Stimulated activated CD4-positive, alpha-beta T cell treated with anti-CD3 and anti-CD28 coated beads, Interleukin-15, amount 100 ng/mL, for 24 hours (primary cell): ENCODE measurements at regions not wholly inside any gene's neighbourhood (a gene's known extent, or its start where the extent isn't known, plus 50 kb on each side); places are given as distances from the start of the nearest gene placed in this dataset.
"Not testable (repeated sequence)": the region's sequence is repeated elsewhere in the genome, so short reads cannot be mapped to it uniquely, and the experiment has no call there.

ENCODE experiments used
- DNase-seq: peaks from one replicate; pipeline ENCODE4 v3.0.0-alpha.2; 2020

DNA sequence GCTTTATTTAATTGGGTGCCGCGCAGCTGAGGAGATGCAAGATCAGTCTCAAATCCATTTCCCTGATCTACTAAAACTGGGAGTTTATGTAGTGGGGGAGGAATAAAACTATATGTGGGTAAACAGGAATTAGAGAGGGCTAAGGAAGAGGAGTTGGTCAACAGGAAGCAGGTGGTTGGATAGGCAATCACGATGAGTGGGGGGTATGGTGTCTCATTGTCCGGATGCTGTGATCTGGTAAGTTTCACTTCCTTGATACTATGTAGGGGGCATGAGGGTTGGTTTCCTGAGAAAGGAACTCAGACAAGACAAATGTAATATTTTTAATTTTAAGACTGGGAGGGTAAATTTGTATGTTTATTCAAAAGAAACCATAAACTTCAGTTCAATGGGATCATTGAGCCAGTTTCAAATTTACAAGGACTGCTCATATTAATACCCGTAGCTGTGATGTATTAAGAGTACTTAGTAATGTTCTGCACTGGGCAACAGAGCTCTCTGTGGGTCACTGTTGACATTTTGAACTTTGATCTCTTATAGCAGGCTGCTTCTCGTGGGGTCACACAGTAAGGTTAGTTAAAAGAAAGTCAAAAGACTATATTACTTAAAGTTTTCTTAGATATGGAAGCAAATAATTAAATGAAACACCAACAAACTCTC is 786.2 kb upstream of the FBXO33 start:
- DNase-seq, result no peak

DNA sequence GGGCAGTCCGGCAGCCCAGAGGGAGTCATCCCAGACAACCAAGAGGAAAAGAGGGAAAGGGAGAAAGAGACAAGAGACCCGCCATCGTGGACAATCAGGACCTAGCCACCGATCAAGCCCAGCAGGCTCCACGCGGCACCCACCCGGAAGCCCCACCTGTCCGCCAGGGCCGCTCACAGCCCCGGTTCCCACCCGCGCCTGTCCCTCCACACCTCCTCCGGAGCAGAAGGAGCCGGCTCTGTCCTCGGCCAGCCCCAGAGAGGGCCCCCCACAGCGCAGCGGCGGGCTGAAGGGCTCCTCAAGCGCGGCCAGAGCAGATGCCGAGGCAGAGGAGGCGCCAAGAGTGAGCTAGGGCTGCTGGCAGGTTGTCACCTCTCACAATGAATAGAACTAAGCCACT is 784.7 kb upstream of the FBXO33 start:
- DNase-seq, result no peak

DNA sequence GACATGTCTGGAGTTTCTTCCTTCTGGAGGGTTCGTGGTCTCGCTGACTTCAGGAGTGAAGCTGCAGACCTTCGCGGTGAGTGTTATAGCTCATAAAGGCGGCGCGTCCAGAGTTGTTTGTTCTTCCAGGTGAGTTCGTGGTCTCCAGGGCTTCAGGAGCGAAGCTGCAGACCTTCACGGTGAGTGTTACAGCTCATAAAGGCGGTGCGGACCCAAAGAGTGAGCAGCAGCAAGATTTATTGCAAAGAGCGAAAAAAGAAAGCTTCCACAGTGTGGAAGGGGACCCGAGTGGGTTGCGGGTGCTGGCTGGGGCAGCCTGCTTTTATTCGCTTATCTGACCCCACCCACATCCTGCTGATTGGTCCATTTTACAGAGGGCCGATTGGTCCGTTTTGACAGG is 784.2 kb upstream of the FBXO33 start:
- DNase-seq, result not testable (repeated sequence)

DNA sequence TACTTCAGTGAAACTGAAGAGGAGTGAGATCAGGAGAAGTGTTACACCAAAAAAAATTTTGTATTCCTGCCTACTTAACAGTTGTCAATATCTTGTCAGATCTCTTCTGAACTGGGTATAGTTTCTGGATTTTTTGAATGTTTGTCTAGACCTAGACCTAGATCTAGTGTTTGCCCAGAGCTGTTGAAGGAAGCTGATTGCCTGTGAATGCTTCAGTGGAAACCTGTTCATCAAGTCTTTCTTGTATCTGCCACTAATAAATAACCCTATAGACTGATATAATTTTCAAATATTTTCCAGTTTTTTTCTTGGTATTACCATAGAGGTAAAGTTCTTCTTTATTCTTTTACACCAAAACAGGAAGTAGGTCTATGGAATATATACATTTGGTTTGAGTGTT is 781.5 kb upstream of the FBXO33 start:
- no peak for DNase-seq

DNA sequence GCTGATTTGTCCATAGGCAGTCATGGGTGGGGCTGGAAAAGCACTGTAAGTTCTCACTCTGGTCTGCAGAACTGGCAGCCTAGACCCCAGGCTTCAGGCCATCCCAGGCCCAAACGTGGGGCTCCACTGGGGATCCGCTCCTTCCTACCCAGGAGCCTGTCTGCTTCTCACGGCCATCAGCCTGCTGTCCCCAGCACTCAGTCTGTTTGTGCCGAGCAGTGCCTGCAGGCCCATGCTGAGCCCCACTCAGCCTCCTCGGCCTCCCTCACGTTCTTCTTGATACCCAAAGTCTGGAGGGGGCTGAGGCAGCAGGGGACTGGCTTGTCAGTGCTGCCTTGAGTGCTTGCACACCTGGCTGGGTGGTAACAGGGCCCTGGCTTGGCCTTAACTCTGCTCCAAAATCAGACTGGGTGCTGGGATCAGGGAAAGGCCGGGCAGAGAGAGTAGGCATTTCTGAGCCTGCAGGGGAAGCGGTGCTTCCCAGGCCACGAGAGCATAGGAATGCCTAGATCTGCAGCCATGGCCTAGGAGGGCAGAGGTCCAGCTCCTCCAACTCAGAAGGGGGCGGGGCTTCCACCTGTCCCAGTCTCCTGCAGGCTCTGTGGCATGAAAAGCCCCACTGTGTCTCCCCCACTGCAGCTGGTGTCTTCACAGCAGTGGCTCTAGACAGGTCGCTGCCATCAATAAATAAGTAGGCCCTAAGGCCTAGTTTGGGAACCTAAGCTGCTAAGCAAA is 772.4 kb upstream of the FBXO33 start:
- no peak for DNase-seq

DNA sequence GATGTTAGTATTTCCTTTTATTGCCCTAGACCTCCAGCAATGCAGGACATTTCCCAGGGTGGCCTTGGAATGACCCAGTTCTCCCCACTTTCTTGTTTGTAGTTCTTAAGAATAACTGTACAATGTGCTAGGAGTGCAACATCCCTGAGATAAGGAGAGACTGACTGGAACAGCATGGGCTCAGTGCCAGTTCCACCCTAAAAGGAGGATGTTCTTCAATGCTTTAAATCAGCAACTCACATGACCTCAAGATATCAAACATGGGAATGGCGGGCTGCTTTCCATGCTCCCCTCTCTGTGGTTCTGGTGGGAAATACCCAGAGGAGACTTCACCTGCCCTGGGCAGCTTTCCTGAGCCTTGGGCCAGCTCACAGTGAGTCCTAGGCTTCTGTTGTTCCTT is 766.9 kb upstream of the FBXO33 start:
- DNase-seq, result no peak

DNA sequence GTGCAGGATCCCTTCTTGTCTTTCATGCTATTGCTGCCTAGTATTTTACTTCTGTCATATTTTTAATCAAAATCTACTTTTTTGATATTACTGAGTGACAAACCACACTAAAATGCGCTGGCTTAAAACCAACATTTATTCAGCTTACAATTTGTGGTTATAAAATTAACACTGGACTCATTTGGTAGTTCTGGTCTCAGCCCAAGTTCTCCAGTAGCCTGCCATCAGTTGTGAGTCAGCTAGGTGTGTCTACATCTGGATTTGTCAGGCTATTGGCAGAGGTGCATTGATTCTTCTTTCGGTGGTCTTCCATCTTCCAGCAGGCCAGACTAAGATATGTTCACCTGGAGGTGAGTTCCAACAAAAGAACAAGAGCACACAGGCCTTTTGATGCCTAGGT is 765.1 kb upstream of the FBXO33 start:
- DNase-seq, result no peak

DNA sequence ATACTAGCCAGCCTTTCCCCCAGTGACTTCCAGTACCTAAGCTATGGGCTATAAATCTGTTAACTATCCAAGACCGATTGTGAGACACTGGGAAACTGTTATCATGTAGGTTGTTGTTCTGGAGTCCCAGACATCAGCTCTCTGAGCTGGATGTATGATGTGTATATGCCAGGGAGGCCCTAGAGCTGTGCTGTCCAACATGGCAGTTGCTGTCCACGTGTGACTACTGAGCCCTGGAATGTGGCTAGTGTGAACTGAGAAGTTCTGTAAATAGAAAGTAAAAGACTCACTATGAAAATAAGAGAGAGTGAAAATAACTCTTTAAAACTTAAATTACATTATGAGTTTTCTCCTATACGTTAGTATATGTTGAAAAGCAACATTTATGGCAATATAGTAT is 755.8 kb upstream of the FBXO33 start:
- DNase-seq, result no peak

DNA sequence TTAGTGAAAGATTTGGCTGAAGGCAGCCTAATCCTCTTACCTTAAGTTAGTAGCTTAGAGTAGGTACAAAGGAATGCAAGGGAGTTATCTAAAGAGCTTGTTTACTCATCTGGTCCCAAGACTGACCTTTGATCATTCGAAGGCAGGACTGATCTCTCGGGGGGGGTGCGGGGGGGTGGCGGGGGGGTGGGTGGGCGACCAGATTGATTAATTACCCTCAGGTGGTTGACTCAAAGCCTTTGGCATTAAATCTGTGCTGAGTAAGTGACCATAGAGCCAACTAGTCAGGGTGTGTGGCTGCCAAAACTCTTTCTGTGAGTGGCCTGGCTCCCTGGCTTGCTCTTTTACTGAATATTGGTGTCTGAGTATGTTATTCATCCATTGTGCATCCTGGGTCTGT is 731.9 kb upstream of the FBXO33 start:
- no peak for DNase-seq

DNA sequence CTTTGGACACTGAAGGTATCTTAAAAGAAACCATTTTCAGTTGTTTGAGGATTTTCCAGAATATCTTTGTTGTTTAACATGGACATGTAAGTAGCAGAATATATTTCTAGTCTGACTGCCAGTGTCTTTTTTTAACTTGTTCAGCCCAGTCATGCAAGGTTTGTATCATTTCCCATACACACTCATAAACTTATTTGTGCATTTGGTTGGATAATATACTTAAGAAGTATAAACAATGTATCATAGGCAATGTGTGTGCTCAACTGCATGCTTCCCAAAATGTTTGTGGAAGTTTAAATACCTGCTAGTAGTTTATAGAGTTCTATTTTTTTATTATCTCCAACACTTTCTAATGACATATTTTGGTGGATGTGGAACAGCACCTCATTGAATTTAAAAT is 707.4 kb upstream of the FBXO33 start:
- no peak for DNase-seq

DNA sequence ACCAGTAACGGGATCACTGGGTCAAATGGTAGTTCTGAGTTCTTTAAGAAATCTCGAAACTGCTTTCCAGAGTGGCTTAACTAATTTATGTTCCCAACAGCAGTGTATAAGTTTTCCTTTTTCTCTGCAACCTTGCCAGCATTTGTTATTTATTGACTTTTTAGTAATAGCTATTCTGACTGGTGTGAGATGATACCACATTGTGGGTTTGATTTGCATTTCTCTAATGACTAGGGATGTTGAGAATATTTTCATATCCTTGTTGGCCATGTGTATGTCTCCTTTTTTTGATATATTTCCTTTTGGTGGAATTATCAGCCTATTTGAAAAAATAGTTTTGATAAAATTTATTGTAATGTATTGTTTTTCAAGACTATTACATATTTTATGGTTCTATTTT is 701.2 kb upstream of the FBXO33 start:
- DNase-seq, result no peak

DNA sequence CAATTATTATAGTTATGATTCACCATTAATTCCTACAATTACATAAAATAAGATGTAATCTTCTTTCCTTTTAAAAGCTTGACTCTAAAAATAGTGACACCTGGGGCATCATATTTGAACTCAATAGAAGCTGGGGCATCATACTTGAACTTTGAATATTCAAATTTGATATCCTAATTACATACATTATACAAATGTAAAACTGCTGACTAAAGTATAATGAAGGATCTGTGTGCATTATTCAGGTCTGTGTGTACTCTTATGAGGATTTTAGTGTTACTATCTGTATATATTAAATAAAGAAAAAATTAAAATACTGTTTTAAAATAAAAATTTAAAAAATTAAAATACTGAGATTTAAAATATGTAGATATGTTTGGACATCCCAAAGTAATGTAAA is 696.9 kb upstream of the FBXO33 start:
- no peak for DNase-seq

DNA sequence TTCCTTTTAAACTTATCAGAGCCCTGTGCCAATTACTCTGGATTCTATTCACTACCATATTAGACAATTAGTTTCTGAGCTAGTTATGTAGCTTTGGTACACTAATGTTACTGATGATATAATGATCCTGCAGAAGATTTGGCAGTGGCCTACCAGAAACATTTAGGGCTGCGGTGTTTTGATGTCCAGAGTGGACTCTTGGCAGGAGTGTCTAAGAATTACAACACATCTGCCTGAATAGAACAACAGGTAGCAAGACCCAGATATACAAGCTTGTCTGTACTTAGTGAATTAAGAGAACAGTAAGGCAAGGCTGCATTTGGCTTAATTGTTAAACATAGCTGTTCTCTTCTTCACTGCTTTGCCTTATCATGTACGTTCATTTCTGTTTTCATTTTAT is 691.6 kb upstream of the FBXO33 start:
- DNase-seq, result no peak

DNA sequence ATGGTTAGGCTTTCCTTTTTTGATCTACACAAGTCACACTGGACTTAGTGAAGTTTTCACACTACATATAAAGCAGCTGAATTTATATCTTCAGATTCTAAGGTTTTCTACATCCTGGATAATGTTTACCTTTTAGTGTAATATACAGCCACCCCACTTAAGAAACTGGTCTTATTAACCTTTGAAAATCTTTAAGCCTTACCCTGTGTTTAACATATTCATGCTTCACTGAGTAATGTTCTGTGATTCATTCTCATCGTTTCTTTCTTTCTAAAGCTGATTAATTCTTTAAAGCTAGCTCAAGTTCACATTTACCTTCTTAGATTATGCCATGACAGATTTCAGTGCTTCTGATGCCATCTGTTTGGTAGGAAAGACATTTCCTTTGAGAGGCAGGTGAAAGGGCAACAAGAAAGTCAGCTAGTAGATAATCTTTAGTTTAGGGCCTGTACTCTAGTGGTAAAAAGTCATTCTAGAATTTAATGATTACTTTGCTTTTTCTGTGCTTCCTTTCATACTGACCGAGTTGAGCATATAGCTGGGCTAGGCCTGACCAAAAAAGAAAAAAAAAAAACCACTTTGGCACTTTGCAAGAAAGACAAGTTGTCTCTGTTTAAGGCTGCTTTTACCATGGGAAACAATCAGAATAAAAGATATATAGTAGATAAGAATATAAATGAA is 690.9 kb upstream of the FBXO33 start:
- no peak for DNase-seq

DNA sequence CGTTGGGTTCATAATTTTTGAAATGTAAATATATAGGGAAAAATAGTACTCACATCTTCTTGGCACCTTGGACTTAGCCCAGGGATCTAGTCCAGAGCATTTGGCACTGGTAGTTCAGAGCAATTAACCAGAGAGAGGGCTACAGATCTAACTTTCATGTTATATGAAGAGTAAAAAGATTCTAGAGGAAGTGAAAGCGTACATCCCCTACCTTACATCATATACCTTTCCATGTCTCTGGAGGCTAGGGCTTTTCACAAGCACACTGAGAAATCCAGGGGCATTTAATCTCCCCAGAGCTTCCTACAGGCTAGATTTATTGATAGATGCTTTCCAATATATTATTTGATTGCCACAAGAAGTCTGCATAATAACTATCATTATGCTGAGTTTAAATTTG is 687.5 kb upstream of the FBXO33 start:
- DNase-seq, result no peak

DNA sequence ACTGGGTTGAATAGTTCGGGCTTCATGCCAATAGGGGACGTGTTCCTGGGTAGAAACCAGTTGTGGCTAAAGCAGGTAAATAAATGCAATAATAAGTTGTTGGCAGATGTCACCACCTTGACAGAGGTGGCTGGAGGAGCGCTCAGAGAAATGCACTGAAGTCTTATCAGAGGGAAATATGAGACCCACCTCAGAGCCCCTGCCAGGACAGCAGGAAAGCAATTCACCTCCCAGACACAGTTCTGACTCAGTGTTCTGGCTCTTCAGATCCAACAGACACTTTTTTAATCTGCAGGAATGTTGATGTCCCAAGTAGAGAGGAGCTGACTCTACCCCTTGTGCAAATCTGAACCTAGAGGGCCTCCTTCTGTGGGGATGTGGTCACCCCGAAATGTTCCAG is 687.1 kb upstream of the FBXO33 start:
- DNase-seq, result no peak

DNA sequence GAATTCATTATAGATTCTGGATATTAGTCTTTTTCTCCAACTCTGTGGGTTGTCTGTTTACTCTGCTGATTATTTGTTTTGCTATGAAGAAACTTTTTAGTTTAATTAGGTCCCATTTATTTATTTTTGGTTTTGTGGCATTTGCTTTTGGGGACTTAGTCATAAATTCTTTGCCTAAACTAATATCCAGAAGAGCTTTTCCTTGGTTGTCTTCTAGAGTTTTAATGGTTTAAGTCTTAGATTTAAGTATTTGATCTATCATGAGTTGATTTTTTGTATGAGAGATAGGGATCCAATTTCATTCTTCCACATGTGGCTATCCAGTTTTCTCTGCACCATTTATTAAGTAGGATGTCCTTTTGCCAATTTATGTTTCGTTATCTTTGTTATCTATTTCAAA is 683.4 kb upstream of the FBXO33 start:
- no peak for DNase-seq

DNA sequence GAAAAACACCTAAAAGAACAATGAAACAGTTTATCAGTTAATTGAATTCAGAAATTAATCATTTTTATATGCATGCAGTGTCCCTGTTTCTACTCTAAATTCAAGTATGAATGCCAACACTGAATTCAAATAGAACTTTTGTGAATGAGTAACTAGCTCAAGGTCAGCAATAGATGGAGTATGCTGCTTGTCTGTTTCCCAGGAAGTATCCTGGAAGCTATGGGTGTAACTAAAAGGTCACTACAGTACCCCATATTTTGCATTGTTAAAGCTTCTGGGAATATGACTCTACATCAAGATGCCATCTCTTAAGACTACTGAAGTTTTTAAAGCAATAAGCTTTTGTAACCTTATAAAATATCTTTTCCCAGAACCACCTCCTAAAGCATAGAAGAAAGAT is 681.4 kb upstream of the FBXO33 start:
- DNase-seq, result no peak

DNA sequence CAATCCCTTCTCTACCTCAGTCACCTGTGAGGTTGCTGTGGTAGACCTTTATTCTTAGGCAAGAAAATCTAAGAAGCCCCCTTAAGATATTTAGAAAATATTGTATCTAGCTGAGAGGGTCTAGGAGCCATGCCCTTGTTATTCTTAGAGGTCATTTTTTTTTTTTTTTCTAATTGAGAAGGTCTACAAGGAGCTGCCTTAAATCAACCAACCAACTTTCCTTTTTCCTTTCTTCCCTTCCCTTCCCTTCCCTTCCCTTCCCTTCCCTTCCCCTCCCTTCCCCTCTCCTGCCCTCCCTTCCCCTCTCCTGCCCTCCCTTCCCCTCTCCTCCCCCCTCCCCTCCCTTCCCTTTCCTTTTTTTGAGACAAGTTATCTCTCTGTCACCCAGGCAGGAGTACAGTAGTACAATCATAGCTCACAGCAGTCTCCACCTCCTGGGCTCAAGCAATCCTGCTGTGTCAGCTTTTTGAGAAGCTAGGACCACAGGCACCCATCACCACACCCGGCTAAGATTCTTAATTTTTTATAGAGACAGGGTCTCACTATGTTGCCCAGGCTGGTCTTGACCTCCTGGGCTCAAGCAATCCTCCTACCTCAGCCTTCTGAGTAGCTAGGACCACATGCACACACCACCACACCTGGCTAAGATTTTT is 668.4 kb upstream of the FBXO33 start:
- DNase-seq, result no peak

DNA sequence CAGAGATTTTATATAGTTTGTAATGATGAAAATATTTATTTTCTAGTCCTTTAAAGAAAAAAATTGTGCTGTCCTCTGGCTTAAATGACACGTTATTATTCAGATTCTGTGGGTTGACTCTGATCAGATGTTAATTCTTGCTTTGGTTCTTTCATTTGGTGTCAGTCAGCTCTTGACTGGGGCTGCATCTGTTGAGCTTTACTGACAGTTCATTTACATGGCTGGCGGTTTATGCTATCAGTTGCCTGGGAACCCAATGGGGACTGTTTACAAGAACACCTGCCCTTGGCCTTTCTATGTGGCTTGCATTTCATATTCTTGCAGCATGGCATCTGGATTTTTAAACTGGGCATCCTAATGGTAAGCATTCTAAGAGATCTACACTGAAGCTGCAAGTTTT is 667.1 kb upstream of the FBXO33 start:
- DNase-seq, result no peak

DNA sequence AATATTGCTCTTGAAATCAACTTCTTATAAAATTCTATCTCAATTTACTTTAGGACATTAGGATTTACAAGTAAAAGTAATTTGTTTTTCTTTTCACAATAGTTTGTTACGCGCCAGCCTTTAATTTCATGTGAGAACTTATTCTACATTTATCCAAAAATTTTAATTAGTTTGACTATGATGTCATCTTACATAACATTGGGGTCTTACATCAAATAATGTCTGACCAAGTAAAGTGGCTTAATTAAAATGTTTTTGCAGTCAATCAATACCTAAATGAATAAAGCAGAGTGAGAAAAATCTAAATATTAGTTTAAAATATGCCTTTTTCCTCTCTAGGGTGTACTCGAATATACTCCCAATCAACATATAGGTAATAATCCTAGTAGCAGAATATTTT is 666.2 kb upstream of the FBXO33 start:
- no peak for DNase-seq

DNA sequence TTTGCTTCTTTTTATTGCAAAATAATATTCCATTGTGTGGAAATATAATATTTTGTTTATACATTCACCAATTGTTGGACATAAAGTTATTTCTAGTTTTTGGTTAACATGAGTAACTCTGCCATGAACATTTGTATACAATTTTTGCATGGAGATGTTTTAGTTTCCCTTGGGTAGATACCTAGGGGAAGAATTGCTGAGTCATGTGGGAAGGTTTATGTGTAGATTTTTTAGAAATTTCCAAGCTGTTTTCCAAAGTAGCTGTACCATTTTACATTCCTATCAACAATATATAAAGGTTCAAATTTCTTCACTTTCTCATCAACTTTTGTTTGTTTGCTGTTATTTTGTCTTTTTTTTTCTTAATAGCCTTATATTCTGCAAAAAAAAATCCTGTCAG is 664.7 kb upstream of the FBXO33 start:
- DNase-seq, result no peak

DNA sequence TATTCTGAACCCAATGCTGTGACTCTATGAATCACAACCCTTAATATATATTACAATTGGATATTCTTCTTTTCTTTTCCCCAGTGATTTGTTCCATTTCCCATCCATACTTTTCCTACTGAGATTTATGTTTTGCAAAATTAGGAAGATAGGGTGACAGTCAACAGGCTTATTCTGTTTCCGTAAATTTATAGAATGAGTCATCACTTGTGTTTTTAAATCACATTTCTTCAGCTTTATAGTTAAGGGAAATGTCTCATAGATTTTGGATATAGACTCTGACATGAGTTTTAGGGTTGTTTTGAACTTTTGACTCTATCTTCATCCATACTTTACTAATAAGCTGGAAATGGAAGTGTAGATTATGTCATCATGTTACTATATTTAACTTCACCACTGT is 661.6 kb upstream of the FBXO33 start:
- no peak for DNase-seq

DNA sequence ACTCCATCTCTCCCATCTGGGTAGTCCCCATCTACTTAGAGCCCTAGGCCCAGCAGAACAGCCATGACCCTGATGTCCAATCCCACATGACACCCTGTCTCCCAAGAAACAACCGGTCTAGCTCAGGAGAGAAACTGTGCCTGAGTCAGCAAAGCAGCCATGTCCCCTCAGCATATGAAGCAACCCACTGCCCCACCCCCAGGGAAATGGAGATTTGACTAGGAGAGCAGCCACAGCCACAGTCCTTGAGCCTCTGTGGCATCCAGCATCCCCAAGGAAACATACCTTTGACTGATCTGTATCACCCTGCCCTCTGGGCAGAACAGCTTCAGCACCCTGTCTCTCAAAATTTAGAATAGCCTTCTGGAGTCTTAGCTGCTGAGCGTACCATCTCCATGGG is 641.9 kb upstream of the FBXO33 start:
- no peak for DNase-seq
